Astrocyte (in vitro differentiated cells and primary cell): ENCODE measurements at regions not wholly inside any gene's neighbourhood (a gene's known extent, or its start where the extent isn't known, plus 50 kb on each side); places are given as distances from the start of the nearest gene placed in this dataset.

Experiments
- DNase-seq: peaks from one replicate; pipeline ENCODE4 v3.0.0-alpha.2; 2010; ENCODE audit warnings: low read depth
- FAIRE-seq: peaks from 2 replicates; lab custom pipeline; 2011; peaks lifted over from hg19 to GRCh38; lab: Jason Lieb, UNC
- H2AFZ ChIP-seq: 2 replicates; pipeline ENCODE4 v1.6.0; 2012; ENCODE audit warnings: low read depth, low read length, inconsistent platforms
- H3K27ac ChIP-seq: 2 replicates; pipeline ENCODE4 v1.5.1; 2011; ENCODE audit warnings: low read depth, low read length, inconsistent platforms
- H3K27me3 ChIP-seq: 2 replicates; pipeline ENCODE4 v1.6.0; 2011; ENCODE audit warnings: low read length, inconsistent platforms; ENCODE audit not compliant: insufficient read depth
- H3K36me3 ChIP-seq: 2 replicates; pipeline ENCODE4 v1.5.1; 2011; ENCODE audit warnings: low read length, inconsistent platforms; ENCODE audit not compliant: insufficient read depth
- H3K4me1 ChIP-seq: 2 replicates; pipeline ENCODE4 v1.5.1; 2011; ENCODE audit warnings: low read length, inconsistent platforms; ENCODE audit not compliant: insufficient read depth
- H3K4me2 ChIP-seq: 2 replicates; pipeline ENCODE4 v1.6.0; 2012; ENCODE audit warnings: low read length, inconsistent platforms
- H3K4me3 ChIP-seq: 2 replicates; pipeline ENCODE4 v1.5.1; 2011; ENCODE audit warnings: low read depth, mild to moderate bottlenecking, low read length, inconsistent platforms; ENCODE audit not compliant: insufficient read depth
- H3K79me2 ChIP-seq: 2 replicates; pipeline ENCODE4 v1.6.0; 2012; ENCODE audit warnings: mild to moderate bottlenecking, low read length, inconsistent platforms; ENCODE audit not compliant: insufficient read depth
- H3K9ac ChIP-seq: 2 replicates; pipeline ENCODE4 v1.6.0; 2012; ENCODE audit warnings: mild to moderate bottlenecking, low read length, inconsistent platforms
- H3K9me3 ChIP-seq: 2 replicates; pipeline ENCODE4 v1.5.1; 2012; ENCODE audit warnings: low read depth, mild to moderate bottlenecking, low read length, inconsistent platforms; ENCODE audit not compliant: insufficient read depth
- H4K20me1 ChIP-seq: 2 replicates; pipeline ENCODE4 v1.6.0; 2012; ENCODE audit warnings: low read length, inconsistent platforms; ENCODE audit not compliant: insufficient read depth
- H3K27ac Mint-ChIP-seq: one replicate; pipeline ENCODE4 v1.8.0; 2021; ENCODE audit warnings: mild to moderate bottlenecking, mixed read lengths; ENCODE audit not compliant: unreplicated experiment
- H3K27me3 Mint-ChIP-seq: one replicate; pipeline ENCODE4 v1.8.0; 2021; ENCODE audit warnings: low read depth, mixed read lengths; ENCODE audit not compliant: unreplicated experiment
- H3K36me3 Mint-ChIP-seq: one replicate; pipeline ENCODE4 v1.8.0; 2021; ENCODE audit warnings: low read depth, mixed read lengths; ENCODE audit not compliant: unreplicated experiment
- H3K4me1 Mint-ChIP-seq: one replicate; pipeline ENCODE4 v1.8.0; 2021; ENCODE audit warnings: low read depth, mixed read lengths; ENCODE audit not compliant: unreplicated experiment
- H3K4me3 Mint-ChIP-seq: one replicate; pipeline ENCODE4 v1.8.0; 2021; ENCODE audit warnings: mild to moderate bottlenecking, moderate library complexity, mixed read lengths; ENCODE audit not compliant: unreplicated experiment
- H3K9me3 Mint-ChIP-seq: one replicate; pipeline ENCODE4 v1.8.0; 2021; ENCODE audit warnings: mild to moderate bottlenecking, mixed read lengths; ENCODE audit not compliant: unreplicated experiment
- CTCF ChIP-seq: IDR thresholded peaks from 2 replicates; pipeline ENCODE4 v1.5.1; 2011; ENCODE audit warnings: low read depth, mild to moderate bottlenecking, inconsistent platforms, low read length, moderate library complexity; ENCODE audit not compliant: insufficient read depth
- EZH2 ChIP-seq: IDR thresholded peaks from 2 replicates; pipeline ENCODE4 v1.6.1; 2012; ENCODE audit warnings: mild to moderate bottlenecking, low read length, inconsistent platforms; ENCODE audit not compliant: insufficient read depth

DNA sequence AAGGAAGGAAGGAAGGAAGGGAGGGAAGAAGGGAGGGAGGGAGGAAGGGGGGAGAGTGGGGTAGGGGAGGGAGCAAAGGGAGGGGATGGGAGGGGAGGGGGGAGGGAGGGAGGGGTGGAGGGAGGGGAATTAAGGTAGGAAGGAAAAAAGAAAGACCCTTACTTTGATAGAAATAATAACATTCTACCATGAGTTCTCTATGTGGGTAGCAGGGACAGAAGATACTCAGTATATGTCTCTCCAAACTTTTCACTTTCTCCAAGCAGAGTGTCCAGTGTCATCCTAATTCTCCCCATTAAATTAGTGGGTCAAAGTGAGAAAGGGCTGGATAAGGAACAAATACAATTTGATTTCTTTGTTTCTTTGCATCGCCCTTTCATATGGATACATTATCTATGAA is 553.4 kb upstream of the USP15 start:
- Histone ChIP-seq H3K4me1 (no peaks in the 10 kb centered on the region), H3K36me3 (no peaks in the 10 kb centered on the region), H4K20me1 (no peaks in the 10 kb centered on the region), H3K27ac (no peak overlapping the region), H3K9me3 (peaks cover 2% of the 10 kb centered on the region), H3K9ac (no peak overlapping the region), H3K4me2 (no peak overlapping the region), H3K27me3 (no peaks in the 10 kb centered on the region), H3K4me3 (no peak overlapping the region), H3K79me2 (no peaks in the 10 kb centered on the region), H2AFZ (no peak overlapping the region)
- Mint-ChIP-seq H3K27me3 (no peaks in the 10 kb centered on the region), H3K4me3 (no peak overlapping the region), H3K27ac (no peak overlapping the region), H3K36me3 (no peaks in the 10 kb centered on the region), H3K9me3 (no peaks in the 10 kb centered on the region), H3K4me1 (no peaks in the 10 kb centered on the region)
- no peak for TF ChIP-seq CTCF
- no peak for TF ChIP-seq EZH2
- DNase-seq: no peak
- no peak for FAIRE-seq

GRCh38 chr12:61713121-61713520 is 547.1 kb upstream of the USP15 start:
- FAIRE-seq: no peak
- no peak overlapping the region for H3K4me3 Mint-ChIP-seq
- TF ChIP-seq EZH2 (no peak), CTCF (no peak)

GRCh38 chr12:61717986-61718385 is 542.2 kb upstream of the USP15 start:
- no peak overlapping the region for H3K4me3 Mint-ChIP-seq
- H3K27me3 Mint-ChIP-seq: no peaks in the 10 kb centered on the region
- no peak for FAIRE-seq
- H3K27ac ChIP-seq: no peak overlapping the region
- H3K4me1 ChIP-seq: no peaks in the 10 kb centered on the region
- no peak overlapping the region for H3K27ac Mint-ChIP-seq
- no peaks in the 10 kb centered on the region for H3K9me3 ChIP-seq
- no peak overlapping the region for H2AFZ ChIP-seq
- no peaks in the 10 kb centered on the region for H3K36me3 ChIP-seq
- no peak overlapping the region for H3K4me2 ChIP-seq
- no peaks in the 10 kb centered on the region for H3K79me2 ChIP-seq
- H3K4me3 ChIP-seq: no peak overlapping the region
- no peak overlapping the region for H3K9ac ChIP-seq
- no peaks in the 10 kb centered on the region for H4K20me1 ChIP-seq
- TF ChIP-seq CTCF (no peak), EZH2 (no peak)
- no peaks in the 10 kb centered on the region for H3K4me1 Mint-ChIP-seq
- no peaks in the 10 kb centered on the region for H3K27me3 ChIP-seq
- no peaks in the 10 kb centered on the region for H3K36me3 Mint-ChIP-seq
- DNase-seq: no peak
- no peaks in the 10 kb centered on the region for H3K9me3 Mint-ChIP-seq

More at GRCh38 chr12:61713121-61713520, 547.1 kb upstream of the USP15 start:
- Histone ChIP-seq H2AFZ (no peak overlapping the region), H3K4me1 (no peaks in the 10 kb centered on the region), H4K20me1 (no peaks in the 10 kb centered on the region), H3K9ac (no peak overlapping the region), H3K36me3 (no peaks in the 10 kb centered on the region), H3K27me3 (no peaks in the 10 kb centered on the region), H3K79me2 (no peaks in the 10 kb centered on the region), H3K4me3 (no peak overlapping the region), H3K4me2 (no peak overlapping the region), H3K9me3 (no peaks in the 10 kb centered on the region), H3K27ac (no peak overlapping the region)
- H3K4me1 Mint-ChIP-seq: no peaks in the 10 kb centered on the region
- DNase-seq: no peak
- H3K27ac Mint-ChIP-seq: no peak overlapping the region
- no peaks in the 10 kb centered on the region for H3K36me3 Mint-ChIP-seq
- H3K27me3 Mint-ChIP-seq: no peaks in the 10 kb centered on the region
- H3K9me3 Mint-ChIP-seq: no peaks in the 10 kb centered on the region
